OCI-LY1 (cell line): ENCODE measurements at regions not wholly inside any gene's neighbourhood (a gene's known extent, or its start where the extent isn't known, plus 50 kb on each side); places are given as distances from the start of the nearest gene placed in this dataset.

Experiments used
- CTCF ChIP-seq: fragments of 200-600 bp; sonication (generic), shearing (Covaris generic); IDR thresholded peaks from 2 replicates; pipeline ENCODE4 v1.5.1; 2017; ENCODE audit warnings: mild to moderate bottlenecking, antibody characterized with exemption, low read length, moderate library complexity, mixed read lengths
- EZH2 ChIP-seq: fragments of 200-600 bp; sonication (generic), shearing (Covaris generic); IDR thresholded peaks from 2 replicates; pipeline ENCODE4 v1.8.0; 2017; ENCODE audit warnings: borderline replicate concordance, mixed run types, mild to moderate bottlenecking, antibody characterized with exemption, low read length, moderate library complexity, mixed read lengths

- TF ChIP-seq CTCF: no peak
- no peak for TF ChIP-seq EZH2
These were observed 166.7 kb downstream of the MIS18A start for GRCh38 chr21:32112195-32112594.
